ENCODE measurements at regions not wholly inside any gene's neighbourhood (a gene's known extent, or its start where the extent isn't known, plus 50 kb on each side); places are given as distances from the start of the nearest gene placed in this dataset.

DNA sequence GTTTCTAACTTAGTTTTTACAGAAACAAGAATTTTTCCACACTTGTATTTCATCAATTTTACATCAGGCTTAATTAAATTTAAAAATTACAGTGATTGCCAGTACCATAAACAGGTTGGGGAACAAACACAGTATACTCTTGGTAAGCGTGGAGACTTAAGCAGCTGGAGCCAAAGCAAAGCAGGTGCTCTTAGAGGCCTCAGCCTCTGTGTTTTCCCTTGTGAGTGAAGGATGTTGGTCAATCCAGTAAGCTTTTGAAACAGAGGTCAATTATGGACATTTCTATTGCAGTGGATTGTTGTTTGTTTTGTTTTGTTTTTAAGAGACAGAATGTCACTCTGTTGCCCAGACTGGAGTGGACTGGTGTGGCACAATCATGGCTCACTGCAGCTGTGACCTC, 100.6 kb upstream of the CELF2 start:
- no peak overlapping the region for H3K9ac ChIP-seq (replicated peaks; ENCODE audit: extremely low read depth, insufficient read depth, low read length)
- DNase-seq (ENCODE audit: low read depth, low spot score) (no peak), FAIRE-seq (no peak)
- ChIA-PET CTCF (interaction anchor here (1.4 kb wide), 1 partner anchor 25 kb away, joined by 3 read pairs; no protein-coding TSS in a partner anchor), POLR2A (no interaction called here)
- no peaks in the 10 kb centered on the region for H3K36me3 ChIP-seq (ENCODE audit: control insufficient read depth in 2 of 2, extremely low read depth in 1 of 2, insufficient read depth in 2 of 2, low read length in 2 of 2)
- intact Hi-C loops (cut with micrococcal nuclease) (no loop called here), dilution Hi-C loops (cut with MboI; ENCODE audit: extremely low pct_ligation_motif_present, low sequenced_read_pairs) (no loop called here)
- H3K4me3 ChIP-seq (replicated peaks in 1 of 3; ENCODE audit: insufficient read depth in 1 of 3, low read depth in 1 of 3, low read length in 3 of 3) = no peak overlapping the region
- H3K9me3 ChIP-seq (replicated peaks; ENCODE audit: control insufficient read depth, insufficient read depth, low read length) = no peaks in the 10 kb centered on the region
- no peaks in the 10 kb centered on the region for H3K9me1 ChIP-seq (replicated peaks; ENCODE audit: control insufficient read depth, extremely low read depth, insufficient read depth, low read length)
- BruUV-seq (replicated peaks) = no TSS peak
- H3K4me2 ChIP-seq (ENCODE audit: insufficient read depth, low read length) = no peak overlapping the region
- no peaks in the 10 kb centered on the region for H3K4me1 ChIP-seq (ENCODE audit: control insufficient read depth, extremely low read depth, insufficient read depth, low read length)
- TF ChIP-seq EZH2 (IDR thresholded peaks at IDR 0.05; ENCODE audit: borderline replicate concordance, low read depth, low read length, severe bottlenecking) (no peak), POLR2A (IDR thresholded peaks at IDR 0.05; ENCODE audit: low read depth, low read length) (no peak), POLR2AphosphoS5 (IDR thresholded peaks at IDR 0.05; ENCODE audit: insufficient read depth, low read depth, low read length) (no peak), MYC (IDR thresholded peaks at IDR 0.05; ENCODE audit: low read depth, low read length) (no peak), FOS (IDR thresholded peaks at IDR 0.05; ENCODE audit: borderline replicate concordance, insufficient read depth, low read length) (no peak), JUN (IDR thresholded peaks at IDR 0.05; ENCODE audit: borderline replicate concordance, insufficient read depth, insufficient read length, low read depth) (no peak), GATA2 (IDR thresholded peaks at IDR 0.05; ENCODE audit: insufficient read depth, insufficient read length, low read depth, low read length) (no peak)
- TF ChIP-seq, protein P1, sequence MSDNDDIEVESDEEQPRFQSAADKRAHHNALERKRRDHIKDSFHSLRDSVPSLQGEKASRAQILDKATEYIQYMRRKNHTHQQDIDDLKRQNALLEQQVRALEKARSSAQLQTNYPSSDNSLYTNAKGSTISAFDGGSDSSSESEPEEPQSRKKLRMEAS (IDR thresholded peaks at IDR 0.05; ENCODE audit: insufficient read depth, insufficient read length) = no peak
- TF ChIP-seq, protein P2, sequence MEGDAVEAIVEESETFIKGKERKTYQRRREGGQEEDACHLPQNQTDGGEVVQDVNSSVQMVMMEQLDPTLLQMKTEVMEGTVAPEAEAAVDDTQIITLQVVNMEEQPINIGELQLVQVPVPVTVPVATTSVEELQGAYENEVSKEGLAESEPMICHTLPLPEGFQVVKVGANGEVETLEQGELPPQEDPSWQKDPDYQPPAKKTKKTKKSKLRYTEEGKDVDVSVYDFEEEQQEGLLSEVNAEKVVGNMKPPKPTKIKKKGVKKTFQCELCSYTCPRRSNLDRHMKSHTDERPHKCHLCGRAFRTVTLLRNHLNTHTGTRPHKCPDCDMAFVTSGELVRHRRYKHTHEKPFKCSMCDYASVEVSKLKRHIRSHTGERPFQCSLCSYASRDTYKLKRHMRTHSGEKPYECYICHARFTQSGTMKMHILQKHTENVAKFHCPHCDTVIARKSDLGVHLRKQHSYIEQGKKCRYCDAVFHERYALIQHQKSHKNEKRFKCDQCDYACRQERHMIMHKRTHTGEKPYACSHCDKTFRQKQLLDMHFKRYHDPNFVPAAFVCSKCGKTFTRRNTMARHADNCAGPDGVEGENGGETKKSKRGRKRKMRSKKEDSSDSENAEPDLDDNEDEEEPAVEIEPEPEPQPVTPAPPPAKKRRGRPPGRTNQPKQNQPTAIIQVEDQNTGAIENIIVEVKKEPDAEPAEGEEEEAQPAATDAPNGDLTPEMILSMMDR (IDR thresholded peaks at IDR 0.05; ENCODE audit: extremely low read depth in 1 of 2, insufficient read depth in 1 of 2, low read depth in 1 of 2, low read length in 2 of 2) = no peak
- H3K27me3 ChIP-seq (ENCODE audit: control insufficient read depth in 2 of 2, insufficient read depth in 2 of 2, low read length in 2 of 2) = no peaks in the 10 kb centered on the region
- H3K79me2 ChIP-seq (ENCODE audit: control insufficient read depth, insufficient read depth, low read length) = no peaks in the 10 kb centered on the region
- no peak overlapping the region for H2AFZ ChIP-seq (ENCODE audit: low read depth, low read length)
- no peaks in the 10 kb centered on the region for H4K20me1 ChIP-seq (replicated peaks; ENCODE audit: control insufficient read depth, extremely low read depth, insufficient read depth, low read length)
- no peak overlapping the region for H3K27ac ChIP-seq (ENCODE audit: insufficient read depth, low read depth, low read length)

Measured in endothelial cell of umbilical vein (primary cell).